Cerebellar cortex (tissue), 1 donor: ENCODE measurements at regions not wholly inside any gene's neighbourhood (a gene's known extent, or its start where the extent isn't known, plus 50 kb on each side); places are given as distances from the start of the nearest gene placed in this dataset.
A peak's percentile ranks its signal among the peaks of the same experiment; 100 is the strongest.
"Not testable (repeated sequence)": the region's sequence is repeated elsewhere in the genome, so short reads cannot be mapped to it uniquely, and the experiment has no call there.

ENCODE experiments used
- DNase-seq: peaks from one replicate; pipeline ENCODE4 v3.0.0-alpha.2; 2015; ENCODE audit warnings: low spot score

DNA sequence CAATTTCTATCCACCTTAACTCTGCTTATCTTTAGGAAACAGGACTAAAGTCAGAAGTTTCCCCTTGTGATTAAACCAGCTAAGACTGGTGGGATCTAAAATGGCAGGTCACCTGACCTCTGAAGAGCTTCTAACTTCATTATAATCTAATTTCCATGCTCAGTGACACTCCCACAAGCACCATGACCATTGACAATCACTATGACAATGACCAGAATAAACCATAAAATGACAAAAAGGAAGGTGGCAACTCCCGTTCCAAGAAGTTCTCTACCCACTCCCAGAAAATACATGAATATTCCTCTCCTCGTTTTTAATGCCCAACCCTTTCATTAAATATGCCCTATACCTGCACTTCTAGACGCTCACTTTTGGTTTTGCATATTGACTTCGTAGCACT, 471.2 kb upstream of the CCDC54 start:
- no peak for DNase-seq

DNA sequence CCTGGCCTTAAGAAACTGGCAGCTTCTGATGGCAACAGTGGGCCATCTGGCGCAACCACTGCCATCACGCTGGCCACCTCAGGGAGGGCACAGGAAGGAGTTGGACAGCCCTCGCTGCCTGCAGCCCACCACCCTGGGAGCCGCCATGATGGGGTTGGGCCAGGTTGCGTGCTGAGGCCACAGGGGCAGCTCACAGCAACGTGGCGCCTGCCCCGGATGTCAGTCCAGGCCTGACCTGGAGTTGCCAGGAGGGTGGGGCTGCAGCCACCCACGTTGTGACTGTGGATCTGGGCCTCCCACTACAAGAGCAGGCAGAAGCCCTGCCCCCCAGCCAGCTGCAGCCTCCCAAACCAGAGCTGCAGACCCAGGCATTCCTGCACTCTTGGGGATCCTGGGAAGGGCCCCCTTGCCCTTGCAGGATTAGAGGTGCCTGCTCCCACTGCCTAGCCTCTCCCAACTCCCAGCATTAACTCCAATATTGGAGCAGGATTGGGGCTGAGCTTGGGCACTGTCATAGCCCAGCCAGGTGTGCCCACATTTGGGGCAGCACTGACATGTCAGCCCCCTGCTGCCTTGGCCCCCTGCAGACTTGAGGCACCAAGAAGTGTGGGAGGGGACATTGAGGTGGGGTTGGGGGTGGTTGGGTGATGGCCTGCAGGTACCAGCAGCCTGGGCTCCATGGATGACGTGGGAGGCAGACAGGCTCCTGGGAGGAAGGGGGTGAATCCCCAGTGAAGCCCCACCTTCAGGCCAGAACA, 468.9 kb upstream of the CCDC54 start:
- DNase-seq: no peak

DNA sequence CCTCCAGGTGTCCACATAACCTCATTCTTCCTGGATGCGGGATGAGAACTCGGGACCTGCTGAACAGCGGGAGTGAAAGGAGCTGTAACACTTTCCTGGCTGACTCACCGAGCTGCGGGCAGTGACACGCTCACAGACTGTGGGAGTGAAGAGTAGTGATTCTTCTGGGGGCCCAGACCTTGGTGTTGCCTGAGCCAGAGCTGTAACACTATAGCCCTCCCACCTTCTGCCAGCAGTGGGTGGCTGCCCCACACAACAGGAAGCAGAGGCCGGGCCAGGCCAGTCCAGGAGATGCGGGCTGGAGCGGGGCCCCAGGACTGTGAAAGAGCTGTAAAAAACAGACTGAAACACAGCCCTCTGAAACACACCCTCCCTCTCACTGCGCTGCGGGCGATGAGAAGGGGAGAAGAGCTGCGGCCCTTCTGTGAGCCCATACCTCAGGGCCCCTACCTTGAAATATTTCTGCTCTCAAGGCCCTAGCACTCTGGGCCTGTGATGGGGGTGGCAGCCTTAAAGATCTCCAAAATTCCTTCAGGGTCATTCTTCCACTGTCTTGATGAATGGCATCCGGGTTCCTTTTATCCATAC, 464.0 kb upstream of the CCDC54 start:
- DNase-seq: no peak

DNA sequence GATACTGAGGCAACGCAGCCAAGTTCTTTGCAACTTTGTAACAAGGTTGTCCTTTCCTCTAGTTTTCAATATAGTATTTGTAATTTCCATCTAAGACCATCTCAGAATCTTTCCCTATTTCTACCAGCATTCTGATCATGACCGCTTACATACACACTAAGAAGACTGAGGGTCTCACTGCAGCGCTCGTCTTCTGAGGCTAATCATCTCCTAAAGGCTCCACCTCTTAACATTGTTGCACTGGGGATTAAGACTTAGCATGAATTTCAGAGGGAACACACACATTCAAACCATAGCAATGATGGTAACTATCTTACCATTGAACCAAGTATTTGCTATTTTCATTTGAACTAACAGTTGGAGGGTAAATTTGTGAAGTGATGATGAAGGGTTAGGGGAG, 463.3 kb upstream of the CCDC54 start:
- DNase-seq: no peak

DNA sequence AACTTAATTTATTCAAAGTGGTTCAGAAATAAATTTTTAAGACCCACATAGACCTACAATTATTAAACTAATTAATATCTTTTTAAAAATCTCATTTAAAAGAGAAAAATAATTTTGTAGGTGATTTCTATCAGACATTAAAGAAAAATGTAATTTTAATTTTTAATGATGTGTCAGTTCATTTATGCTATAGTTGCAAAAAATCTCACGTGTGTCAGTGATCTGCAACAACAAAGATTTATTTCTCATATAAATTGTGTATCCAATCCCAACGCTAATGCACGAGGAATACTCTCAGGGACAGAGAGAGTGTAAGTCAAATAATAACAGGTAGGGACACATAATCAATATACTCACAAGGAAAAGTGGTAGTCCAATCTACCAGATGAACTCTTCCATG, 456.6 kb upstream of the CCDC54 start:
- DNase-seq: no peak

DNA sequence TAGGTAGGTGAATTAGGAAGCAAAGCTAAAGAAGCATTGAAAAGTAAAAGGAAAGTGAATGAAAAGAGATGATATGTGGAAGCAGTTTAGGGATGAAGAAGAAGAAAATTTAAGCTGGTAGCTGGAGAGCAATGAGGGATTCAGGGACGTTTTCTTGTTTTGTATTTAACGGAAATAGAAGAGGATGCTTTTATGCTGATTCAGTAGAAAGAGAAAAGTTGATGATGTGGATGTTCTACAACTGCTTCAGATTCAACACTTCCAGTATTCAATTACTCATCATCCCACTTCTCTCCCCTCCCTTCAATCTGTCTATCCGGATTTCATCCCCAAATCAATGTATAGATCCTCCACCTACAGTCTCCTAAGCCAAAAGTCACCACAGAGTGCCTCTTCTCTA, 448.2 kb upstream of the CCDC54 start:
- DNase-seq: no peak

DNA sequence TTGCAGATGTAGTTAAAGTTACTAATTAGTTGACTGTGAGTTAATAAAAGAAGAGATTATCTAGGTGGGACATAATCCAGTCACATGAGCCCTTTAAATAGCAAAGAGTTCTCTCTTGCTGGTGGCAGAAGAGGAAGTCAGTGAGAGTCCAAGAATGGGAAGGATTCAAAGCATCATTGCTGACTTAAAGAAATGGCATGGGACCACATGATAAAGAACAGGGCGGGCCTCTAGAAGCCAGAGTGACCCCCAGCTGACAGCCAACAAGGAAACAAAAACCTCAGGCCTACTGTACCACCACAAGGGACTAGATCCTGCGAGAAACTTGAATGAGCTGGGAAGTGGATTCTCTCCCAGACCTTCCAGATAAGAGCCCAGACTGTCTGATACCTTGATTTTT, 447.2 kb upstream of the CCDC54 start:
- DNase-seq: no peak

DNA sequence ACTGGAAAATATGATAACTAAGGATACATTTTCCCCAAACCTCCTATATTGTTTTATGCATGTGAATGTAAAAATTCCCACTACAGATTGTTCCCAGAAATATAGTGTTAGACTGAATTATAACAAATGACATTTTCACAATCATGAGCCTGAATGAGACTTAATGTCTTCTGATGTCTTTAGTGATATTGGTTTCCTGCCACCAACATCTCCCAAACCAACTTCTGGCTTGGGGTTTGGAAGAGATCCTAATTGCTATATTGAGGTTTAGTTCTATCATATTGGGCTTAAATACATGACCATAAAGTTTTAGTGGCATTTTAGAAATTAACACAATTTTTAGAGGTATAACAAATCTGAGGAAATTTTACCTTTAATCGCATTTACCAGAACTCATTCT, 445.3 kb upstream of the CCDC54 start:
- DNase-seq: no peak

DNA sequence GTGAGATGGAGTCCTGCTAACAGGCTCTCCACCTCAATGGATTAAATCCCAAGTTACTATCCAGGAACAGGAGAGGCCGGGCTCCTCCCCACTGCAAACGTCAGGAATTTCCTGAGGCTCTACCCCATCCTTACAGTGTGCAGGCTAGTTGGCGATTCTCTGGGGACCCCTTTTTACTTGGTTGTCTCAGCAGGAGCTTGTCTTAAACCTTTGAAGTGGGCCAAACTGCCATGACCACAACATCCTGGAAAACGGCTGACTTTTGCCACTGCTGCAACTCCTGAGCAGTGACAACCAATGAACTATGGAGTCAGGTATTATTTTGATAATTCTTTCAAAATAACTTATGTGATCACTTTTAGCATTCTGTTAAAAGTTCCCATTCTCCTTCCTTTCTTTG, 440.9 kb upstream of the CCDC54 start:
- no peak for DNase-seq

DNA sequence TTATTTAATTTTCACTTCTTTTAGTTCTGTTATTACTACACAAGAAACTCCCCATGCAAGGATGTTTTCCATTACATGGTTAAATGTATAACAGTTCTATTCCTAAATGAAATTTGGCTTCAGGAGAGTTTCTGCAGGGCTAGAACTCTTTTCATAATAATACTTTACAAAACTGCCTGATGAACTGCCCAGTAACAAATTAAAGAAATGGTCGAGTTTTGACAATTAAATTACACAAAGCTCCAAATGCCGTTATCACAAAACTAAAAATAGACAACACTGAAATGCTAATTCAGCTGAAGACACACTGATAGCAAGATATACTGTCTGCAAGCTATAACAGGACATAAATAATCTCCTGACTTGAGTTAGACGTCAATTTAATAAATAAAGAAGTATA, 435.2 kb upstream of the CCDC54 start:
- no peak for DNase-seq

DNA sequence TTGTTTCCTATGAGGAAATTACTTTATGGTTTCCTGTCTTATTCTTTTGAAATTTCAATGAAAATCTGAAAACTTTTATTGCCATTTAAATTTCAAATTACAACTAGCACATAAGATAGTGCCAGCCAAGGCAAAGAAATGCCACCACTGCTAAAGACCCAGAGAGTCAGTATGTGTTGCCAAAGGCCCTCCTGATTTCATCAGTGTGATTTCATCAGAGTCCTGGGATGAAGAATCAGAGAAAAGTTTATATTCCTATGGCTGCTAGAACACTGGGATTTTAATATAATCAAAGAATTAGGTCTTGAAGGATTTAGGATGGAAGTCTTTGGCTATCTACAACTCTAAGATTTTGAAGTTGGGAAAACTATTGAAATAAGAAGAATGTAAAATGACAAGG, 434.2 kb upstream of the CCDC54 start:
- no peak for DNase-seq

DNA sequence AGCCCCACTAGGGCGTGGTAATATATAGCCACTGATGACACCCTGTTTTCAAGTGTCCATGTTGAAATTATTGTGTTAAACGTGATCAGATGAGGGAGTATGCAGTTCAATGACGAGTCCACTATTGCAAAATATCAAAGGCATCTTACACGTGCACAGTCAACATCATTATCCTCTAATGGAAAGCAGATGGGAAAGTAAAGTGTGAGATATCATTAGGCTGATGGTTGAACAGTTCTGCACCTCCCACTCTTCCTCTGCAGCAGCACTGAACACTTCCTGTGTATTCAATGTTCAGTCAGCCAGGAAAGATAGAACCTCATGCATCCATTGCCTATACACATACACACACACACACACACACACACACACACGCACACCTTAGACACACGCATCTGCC, 431.8 kb upstream of the CCDC54 start:
- DNase-seq: no peak

DNA sequence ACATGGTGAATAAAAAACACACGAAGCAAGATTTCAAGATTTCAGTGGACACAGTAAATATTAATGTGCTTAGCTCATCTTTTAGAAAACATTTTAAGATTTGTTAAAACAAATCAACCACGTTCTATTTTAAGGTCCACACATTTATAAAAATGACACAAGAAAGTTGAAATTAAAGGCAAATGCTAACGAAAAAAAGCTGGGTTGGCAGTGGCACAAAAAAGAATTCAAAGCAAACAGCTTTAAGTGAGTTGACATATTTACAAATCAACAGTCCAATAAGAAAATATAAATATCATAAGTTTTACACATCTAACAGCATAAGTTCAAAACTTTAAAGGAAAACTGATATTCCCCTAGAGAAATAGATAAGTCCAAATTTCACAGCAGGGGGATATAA, 430.4 kb upstream of the CCDC54 start:
- no peak for DNase-seq

DNA sequence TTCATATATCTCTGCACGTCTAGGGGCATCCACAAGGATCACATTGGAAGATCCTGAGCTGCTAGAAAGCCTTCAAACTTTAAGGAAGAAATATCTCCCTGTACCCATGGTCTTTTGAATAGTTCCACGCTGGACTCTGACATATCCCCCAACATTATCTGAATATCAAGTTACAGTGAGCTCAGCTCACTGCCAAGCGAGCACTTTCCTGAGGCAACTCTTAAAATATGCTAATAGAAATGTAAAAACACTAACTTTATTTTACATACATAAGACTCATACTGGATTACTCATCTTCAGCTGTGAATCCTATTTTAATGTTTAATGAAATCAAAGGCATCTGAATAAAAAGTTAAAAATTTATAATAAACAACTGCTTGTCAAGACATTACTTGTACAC, 420.2 kb upstream of the CCDC54 start:
- DNase-seq: no peak

DNA sequence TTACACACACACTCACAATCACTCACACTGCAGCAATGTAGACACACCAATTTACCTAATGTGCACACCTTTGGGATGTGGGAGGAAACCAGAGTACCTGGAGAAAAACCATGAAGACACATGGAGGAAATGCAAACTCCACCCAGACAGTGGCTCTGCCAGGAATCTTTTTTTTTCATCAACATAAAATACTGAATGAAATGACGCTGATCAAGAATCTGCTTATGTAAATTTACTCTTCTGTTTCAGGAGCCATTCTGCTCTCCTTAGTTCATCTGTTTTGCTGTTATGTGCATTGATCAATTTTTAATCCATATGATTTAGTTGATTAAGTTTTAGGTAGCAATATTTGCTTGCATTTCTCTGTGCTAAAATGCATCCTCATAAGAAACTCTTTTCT, 414.2 kb upstream of the CCDC54 start:
- no peak for DNase-seq

DNA sequence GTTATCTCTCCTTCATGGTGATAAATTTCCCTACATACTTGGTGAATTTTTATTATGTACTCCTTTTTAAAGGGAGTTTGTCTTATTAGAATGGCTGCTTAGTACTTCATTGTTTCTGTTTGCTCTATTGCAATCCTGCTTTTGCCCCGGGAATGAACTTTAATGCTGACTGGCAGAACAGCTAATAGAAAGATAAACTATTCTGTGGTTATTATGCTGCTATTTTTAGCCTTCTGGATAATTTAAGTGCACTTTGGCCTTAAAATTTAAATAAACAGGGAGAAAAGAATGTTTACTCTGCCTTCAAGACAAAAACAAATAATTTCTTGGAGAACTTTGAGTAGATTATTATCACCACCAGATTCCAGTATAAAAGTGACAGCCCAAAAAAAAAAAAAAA, 413.8 kb upstream of the CCDC54 start:
- no peak for DNase-seq

DNA sequence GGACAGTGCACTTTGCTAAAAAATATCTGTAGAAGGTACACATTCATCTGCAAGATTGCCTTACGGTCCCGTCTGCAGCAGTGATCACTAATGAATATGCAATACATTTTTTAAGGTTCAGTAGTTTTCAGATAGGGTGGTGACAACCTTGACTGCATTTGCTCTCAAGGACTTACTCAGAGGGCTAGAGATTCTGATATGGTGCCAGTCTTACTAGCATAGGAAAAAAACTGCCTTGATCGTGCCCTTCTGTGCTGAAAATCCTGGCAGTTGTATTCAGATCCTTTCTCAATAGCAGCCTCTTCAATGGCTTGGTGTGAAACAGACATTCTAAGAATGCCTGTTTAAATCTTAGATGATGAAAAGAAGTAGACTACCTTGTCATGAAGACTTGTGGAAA, 411.9 kb upstream of the CCDC54 start:
- no peak for DNase-seq

DNA sequence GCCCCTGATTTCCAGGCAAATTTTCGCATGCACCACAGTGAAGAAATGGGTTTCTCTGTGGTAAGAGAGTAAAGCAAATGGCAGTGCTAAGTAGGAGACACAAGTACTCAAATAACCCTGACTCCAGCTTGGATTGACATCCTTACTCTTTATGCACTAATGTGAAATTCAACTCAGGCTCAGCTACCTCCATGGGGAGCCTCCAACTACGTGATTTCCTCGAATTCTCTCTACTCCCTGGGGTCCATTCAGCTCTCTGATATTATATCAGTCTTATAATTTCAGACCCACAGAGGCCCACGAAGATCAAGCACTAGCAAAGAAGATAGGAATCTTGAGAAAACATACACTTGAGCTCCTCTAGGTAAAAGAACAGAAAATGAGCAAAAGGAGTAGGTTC, 407.6 kb upstream of the CCDC54 start:
- DNase-seq: no peak

DNA sequence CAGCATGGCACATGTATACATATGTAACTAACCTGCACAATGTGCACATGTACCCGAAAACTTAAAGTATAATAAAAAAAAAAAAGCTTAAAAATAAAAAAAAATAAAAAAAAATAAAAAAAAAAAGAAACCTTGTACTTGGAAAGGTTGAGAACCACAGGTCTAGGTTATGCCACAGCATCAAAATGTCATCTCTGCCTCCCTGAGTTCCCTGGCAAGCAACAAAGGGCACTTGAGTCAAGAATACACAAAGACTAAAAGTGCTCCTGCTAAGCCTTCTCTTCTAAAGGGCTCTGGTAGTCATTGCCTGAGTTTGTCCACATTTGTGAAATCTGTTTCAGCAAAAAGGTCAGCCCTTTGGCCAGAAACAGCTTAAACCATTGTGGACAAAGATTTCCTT, 395.8 kb upstream of the CCDC54 start:
- no peak for DNase-seq

DNA sequence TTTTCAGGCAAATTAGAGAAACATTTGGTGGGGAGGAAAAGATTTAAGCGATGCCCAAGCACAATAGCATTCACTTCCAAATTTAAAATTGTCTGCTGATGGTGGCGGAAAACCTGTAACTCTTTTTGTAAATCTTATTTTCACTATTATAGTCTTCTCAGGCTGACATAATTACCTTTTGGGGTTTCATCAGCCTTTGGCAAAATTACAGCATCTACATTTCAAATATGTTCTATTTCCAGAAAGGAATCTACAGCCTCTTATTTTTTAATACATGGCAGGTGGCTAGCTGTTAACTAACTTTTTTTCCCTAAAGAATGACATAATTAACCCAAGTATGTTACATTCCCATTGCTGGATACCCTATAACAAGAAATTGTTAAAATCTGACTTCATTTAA, 391.5 kb upstream of the CCDC54 start:
- peak; percentile 1 for DNase-seq

DNA sequence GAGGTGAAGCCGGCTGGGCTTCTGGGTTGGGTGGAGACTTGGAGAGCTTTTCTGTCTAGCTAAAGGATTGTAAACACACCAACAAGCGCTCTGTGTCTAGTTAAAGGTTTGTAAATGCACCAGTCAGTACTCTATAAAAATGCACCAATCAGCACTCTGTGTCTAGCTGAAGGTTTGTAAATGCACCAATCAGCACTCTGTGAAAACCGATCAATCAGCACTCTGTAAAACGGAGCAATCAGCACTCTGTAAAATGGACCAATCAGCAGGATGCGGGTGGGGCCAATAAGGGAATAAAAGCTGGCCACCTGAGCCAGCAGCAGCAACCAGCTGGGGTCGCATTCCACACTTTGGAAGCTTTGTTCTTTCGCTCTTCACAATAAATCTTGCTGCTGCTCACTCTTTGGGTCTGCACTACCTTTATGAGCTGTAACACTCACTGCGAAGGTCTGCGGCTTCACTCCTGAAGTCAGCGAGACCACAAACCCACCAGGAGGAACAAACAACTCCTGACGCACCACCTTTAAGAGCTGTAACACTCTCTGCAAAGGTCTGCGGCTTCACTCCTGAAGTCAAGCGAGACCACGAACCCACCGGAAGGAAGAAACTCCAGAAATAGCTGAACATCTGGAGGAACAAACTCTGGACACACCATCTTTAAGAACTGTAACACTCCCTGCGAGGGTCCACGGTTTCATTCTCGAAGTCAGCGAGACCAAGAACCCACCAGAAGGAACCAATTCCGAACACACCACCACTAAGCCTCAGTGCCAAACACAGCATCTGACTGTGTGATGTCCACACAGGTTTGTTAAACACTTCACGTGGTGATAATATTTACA, 378.2 kb upstream of the CCDC54 start:
- DNase-seq: not testable (repeated sequence)

DNA sequence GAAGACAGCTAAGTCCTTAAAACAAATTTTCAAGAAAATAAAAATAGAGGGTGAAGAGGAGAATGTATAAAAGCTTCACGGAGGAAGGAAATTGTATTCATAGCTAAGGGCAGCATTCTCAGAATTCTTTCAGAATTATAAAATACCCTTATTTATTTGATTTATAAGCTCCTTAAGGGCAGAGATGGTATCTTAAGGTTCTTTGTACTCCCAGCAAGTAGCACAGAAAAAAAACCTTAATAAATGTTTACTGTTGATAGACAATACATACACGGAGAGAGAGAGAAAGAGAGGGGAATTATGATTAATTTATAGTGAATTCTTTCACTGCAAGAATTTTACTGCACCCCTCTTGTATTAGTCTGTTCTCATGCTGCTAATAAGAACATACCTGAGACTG, 375.6 kb upstream of the CCDC54 start:
- DNase-seq: no peak

DNA sequence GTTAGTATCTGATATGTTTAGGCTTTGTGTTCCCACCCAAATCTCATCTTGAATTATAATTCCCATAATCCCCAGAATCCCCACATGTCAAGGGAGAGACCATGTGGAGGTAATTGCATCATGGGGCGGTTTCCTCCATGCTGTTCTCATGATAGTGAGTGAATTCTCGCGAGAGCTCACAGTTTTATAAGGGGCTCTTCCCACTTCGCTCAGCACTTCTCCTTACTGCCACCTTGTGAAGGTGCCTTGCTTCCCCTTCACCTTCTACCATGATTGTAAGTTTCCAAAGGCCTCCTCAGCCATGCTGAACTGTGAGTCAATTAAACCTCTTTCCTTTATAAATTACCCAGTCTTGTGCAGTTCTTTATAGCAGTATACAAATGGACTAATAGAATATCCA, 371.9 kb upstream of the CCDC54 start:
- DNase-seq: not testable (repeated sequence)
